ENCODE measurements at regions not wholly inside any gene's neighbourhood (a gene's known extent, or its start where the extent isn't known, plus 50 kb on each side); places are given as distances from the start of the nearest gene placed in this dataset.

DNA sequence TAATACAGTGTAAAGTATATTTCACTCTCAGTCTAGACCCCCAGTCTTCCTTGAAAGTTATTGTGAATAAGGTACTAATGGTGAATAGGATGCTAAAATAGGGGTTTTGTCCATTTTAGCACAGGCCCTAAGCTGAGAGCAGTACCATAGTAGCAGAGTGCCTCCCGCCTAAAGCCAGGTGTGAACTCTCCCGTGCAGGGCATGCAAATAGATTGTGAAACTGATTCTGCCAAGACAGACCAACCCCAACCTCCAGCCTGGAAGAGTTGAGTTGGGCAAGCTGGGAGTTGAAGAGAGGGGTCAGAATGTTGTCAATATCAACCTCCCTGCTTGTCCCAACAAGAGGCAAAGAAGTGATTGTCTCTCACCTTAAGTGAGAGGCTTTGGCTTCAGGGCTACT lies 97.4 kb upstream of the CYRIA start:
- TF ChIP-seq POLR2A (IDR thresholded peaks at IDR 0.05) = no peak
- no peak for TF ChIP-seq EP300 (IDR thresholded peaks at IDR 0.05)
- TF ChIP-seq, protein P1, sequence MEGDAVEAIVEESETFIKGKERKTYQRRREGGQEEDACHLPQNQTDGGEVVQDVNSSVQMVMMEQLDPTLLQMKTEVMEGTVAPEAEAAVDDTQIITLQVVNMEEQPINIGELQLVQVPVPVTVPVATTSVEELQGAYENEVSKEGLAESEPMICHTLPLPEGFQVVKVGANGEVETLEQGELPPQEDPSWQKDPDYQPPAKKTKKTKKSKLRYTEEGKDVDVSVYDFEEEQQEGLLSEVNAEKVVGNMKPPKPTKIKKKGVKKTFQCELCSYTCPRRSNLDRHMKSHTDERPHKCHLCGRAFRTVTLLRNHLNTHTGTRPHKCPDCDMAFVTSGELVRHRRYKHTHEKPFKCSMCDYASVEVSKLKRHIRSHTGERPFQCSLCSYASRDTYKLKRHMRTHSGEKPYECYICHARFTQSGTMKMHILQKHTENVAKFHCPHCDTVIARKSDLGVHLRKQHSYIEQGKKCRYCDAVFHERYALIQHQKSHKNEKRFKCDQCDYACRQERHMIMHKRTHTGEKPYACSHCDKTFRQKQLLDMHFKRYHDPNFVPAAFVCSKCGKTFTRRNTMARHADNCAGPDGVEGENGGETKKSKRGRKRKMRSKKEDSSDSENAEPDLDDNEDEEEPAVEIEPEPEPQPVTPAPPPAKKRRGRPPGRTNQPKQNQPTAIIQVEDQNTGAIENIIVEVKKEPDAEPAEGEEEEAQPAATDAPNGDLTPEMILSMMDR (IDR thresholded peaks at IDR 0.05) = no peak
- TF ChIP-seq POLR2AphosphoS5 (IDR thresholded peaks at IDR 0.05) = no peak

All from stomach (tissue), 4 donors.